IPS-18a (cell line): ENCODE measurements at regions not wholly inside any gene's neighbourhood (a gene's known extent, or its start where the extent isn't known, plus 50 kb on each side); places are given as distances from the start of the nearest gene placed in this dataset.

ENCODE experiments used
- H3K27ac ChIP-seq: one replicate; pipeline ENCODE4 v1.5.1; 2013; ENCODE audit warnings: low read length
- H3K27me3 ChIP-seq: one replicate; pipeline ENCODE4 v1.6.1; 2013; ENCODE audit warnings: mild to moderate bottlenecking, low read length; ENCODE audit not compliant: control insufficient read depth, insufficient read depth
- H3K36me3 ChIP-seq: one replicate; pipeline ENCODE4 v1.6.1; 2013; ENCODE audit warnings: low read depth, low read length; ENCODE audit not compliant: control insufficient read depth
- H3K4me1 ChIP-seq: one replicate; pipeline ENCODE4 v1.6.1; 2013; ENCODE audit warnings: low read depth, low read length; ENCODE audit not compliant: control insufficient read depth
- H3K4me3 ChIP-seq: one replicate; pipeline ENCODE4 v1.5.1; 2013; ENCODE audit warnings: low read length
- H3K9ac ChIP-seq: one replicate; pipeline ENCODE4 v1.6.1; 2013; ENCODE audit warnings: mild to moderate bottlenecking, low read length, moderate library complexity
- H3K9me3 ChIP-seq: one replicate; pipeline ENCODE4 v1.6.1; 2013; ENCODE audit warnings: low read depth, low read length; ENCODE audit not compliant: control insufficient read depth

- no peak overlapping the region for H3K9ac ChIP-seq
- no peaks in the 10 kb centered on the region for H3K36me3 ChIP-seq
- no peaks in the 10 kb centered on the region for H3K9me3 ChIP-seq
- no peaks in the 10 kb centered on the region for H3K4me1 ChIP-seq
- H3K27me3 ChIP-seq: no peaks in the 10 kb centered on the region
- no peak overlapping the region for H3K4me3 ChIP-seq
- H3K27ac ChIP-seq: no peak overlapping the region
Measured at GRCh38 chr9:16178294-16178693, 625.5 kb downstream of the CCDC171 start.

GRCh38 chr9:16179566-16179965 is 626.7 kb downstream of the CCDC171 start:
- Histone ChIP-seq H3K27me3 (no peaks in the 10 kb centered on the region), H3K9me3 (no peaks in the 10 kb centered on the region), H3K36me3 (no peaks in the 10 kb centered on the region), H3K27ac (no peak overlapping the region), H3K9ac (no peak overlapping the region), H3K4me3 (no peak overlapping the region), H3K4me1 (no peaks in the 10 kb centered on the region)

- H3K27ac ChIP-seq: no peak overlapping the region
- H3K4me3 ChIP-seq: no peak overlapping the region
- H3K36me3 ChIP-seq: no peaks in the 10 kb centered on the region
- H3K4me1 ChIP-seq: no peaks in the 10 kb centered on the region
- no peaks in the 10 kb centered on the region for H3K27me3 ChIP-seq
- H3K9me3 ChIP-seq: no peaks in the 10 kb centered on the region
- no peak overlapping the region for H3K9ac ChIP-seq
Measured at GRCh38 chr9:16180091-16180490, 627.2 kb downstream of the CCDC171 start.

GRCh38 chr9:16180546-16180945 is 627.7 kb downstream of the CCDC171 start:
- Histone ChIP-seq H3K9me3 (no peaks in the 10 kb centered on the region), H3K4me1 (no peaks in the 10 kb centered on the region), H3K27me3 (no peaks in the 10 kb centered on the region), H3K36me3 (no peaks in the 10 kb centered on the region), H3K4me3 (no peak overlapping the region), H3K9ac (no peak overlapping the region), H3K27ac (no peak overlapping the region)

GRCh38 chr9:16181539-16181938 is 628.7 kb downstream of the CCDC171 start:
- H3K9ac ChIP-seq: no peak overlapping the region
- no peaks in the 10 kb centered on the region for H3K27me3 ChIP-seq
- H3K36me3 ChIP-seq: no peaks in the 10 kb centered on the region
- no peak overlapping the region for H3K4me3 ChIP-seq
- no peaks in the 10 kb centered on the region for H3K4me1 ChIP-seq
- no peak overlapping the region for H3K27ac ChIP-seq
- no peaks in the 10 kb centered on the region for H3K9me3 ChIP-seq

- Histone ChIP-seq H3K4me3 (no peak overlapping the region), H3K4me1 (no peaks in the 10 kb centered on the region), H3K9me3 (no peaks in the 10 kb centered on the region), H3K9ac (no peak overlapping the region), H3K27ac (no peak overlapping the region), H3K27me3 (no peaks in the 10 kb centered on the region), H3K36me3 (no peaks in the 10 kb centered on the region)
Measured at GRCh38 chr9:16182784-16183183, 629.9 kb downstream of the CCDC171 start.

- no peaks in the 10 kb centered on the region for H3K4me1 ChIP-seq
- H3K9me3 ChIP-seq: no peaks in the 10 kb centered on the region
- no peak overlapping the region for H3K4me3 ChIP-seq
- no peaks in the 10 kb centered on the region for H3K27me3 ChIP-seq
- H3K27ac ChIP-seq: no peak overlapping the region
- no peak overlapping the region for H3K9ac ChIP-seq
- H3K36me3 ChIP-seq: no peaks in the 10 kb centered on the region
Measured at GRCh38 chr9:16184964-16185646, 632.3 kb downstream of the CCDC171 start.

- Histone ChIP-seq H3K36me3 (no peaks in the 10 kb centered on the region), H3K27me3 (no peaks in the 10 kb centered on the region), H3K4me3 (no peak overlapping the region), H3K9ac (no peak overlapping the region), H3K27ac (no peak overlapping the region), H3K4me1 (peaks cover 15% of the 10 kb centered on the region), H3K9me3 (no peaks in the 10 kb centered on the region)
Measured at GRCh38 chr9:16191191-16191590, 638.3 kb downstream of the CCDC171 start.

GRCh38 chr9:16191691-16192402 is 639.0 kb downstream of the CCDC171 start:
- Histone ChIP-seq H3K4me3 (no peak overlapping the region), H3K27ac (no peak overlapping the region), H3K9me3 (no peaks in the 10 kb centered on the region), H3K4me1 (peaks cover 15% of the 10 kb centered on the region), H3K9ac (no peak overlapping the region), H3K36me3 (no peaks in the 10 kb centered on the region), H3K27me3 (no peaks in the 10 kb centered on the region)

- H3K4me1 ChIP-seq: peaks cover 15% of the 10 kb centered on the region
- H3K36me3 ChIP-seq: no peaks in the 10 kb centered on the region
- H3K27ac ChIP-seq: no peak overlapping the region
- H3K9me3 ChIP-seq: no peaks in the 10 kb centered on the region
- no peak overlapping the region for H3K9ac ChIP-seq
- H3K27me3 ChIP-seq: no peaks in the 10 kb centered on the region
- H3K4me3 ChIP-seq: no peak overlapping the region
Measured at GRCh38 chr9:16192403-16193017, 639.7 kb downstream of the CCDC171 start.

GRCh38 chr9:16193066-16193465 is 640.2 kb downstream of the CCDC171 start:
- Histone ChIP-seq H3K9me3 (no peaks in the 10 kb centered on the region), H3K4me3 (no peak overlapping the region), H3K27me3 (no peaks in the 10 kb centered on the region), H3K9ac (no peak overlapping the region), H3K36me3 (no peaks in the 10 kb centered on the region), H3K4me1 (peaks cover 15% of the 10 kb centered on the region), H3K27ac (no peak overlapping the region)
